ENCODE measurements at regions not wholly inside any gene's neighbourhood (a gene's known extent, or its start where the extent isn't known, plus 50 kb on each side); places are given as distances from the start of the nearest gene placed in this dataset.
"Not testable (repeated sequence)": the region's sequence is repeated elsewhere in the genome, so short reads cannot be mapped to it uniquely, and the experiment has no call there.

- Histone ChIP-seq H3K4me3 (no peak overlapping the region), H3K27me3 (no peaks in the 10 kb centered on the region), H3K36me3 (no peaks in the 10 kb centered on the region), H3K4me1 (no peaks in the 10 kb centered on the region), H3K9me3 (no peaks in the 10 kb centered on the region), H3K27ac (no peak overlapping the region)
- DNase-seq (no peak), ATAC-seq (no peak)
- intact Hi-C loops (cut with DNase I): no loop called here
- TF ChIP-seq, protein P1, sequence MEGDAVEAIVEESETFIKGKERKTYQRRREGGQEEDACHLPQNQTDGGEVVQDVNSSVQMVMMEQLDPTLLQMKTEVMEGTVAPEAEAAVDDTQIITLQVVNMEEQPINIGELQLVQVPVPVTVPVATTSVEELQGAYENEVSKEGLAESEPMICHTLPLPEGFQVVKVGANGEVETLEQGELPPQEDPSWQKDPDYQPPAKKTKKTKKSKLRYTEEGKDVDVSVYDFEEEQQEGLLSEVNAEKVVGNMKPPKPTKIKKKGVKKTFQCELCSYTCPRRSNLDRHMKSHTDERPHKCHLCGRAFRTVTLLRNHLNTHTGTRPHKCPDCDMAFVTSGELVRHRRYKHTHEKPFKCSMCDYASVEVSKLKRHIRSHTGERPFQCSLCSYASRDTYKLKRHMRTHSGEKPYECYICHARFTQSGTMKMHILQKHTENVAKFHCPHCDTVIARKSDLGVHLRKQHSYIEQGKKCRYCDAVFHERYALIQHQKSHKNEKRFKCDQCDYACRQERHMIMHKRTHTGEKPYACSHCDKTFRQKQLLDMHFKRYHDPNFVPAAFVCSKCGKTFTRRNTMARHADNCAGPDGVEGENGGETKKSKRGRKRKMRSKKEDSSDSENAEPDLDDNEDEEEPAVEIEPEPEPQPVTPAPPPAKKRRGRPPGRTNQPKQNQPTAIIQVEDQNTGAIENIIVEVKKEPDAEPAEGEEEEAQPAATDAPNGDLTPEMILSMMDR (IDR thresholded peaks at IDR 0.05): no peak
These were observed 885.5 kb upstream of the FOXG1 start for GRCh38 chr14:27881063-27881462.

GRCh38 chr14:27881646-27882045, 884.9 kb upstream of the FOXG1 start:
- intact Hi-C loops (cut with DNase I): no loop called here
- H3K27me3 ChIP-seq: no peaks in the 10 kb centered on the region
- DNase-seq (no peak), ATAC-seq (no peak)
- H3K4me1 ChIP-seq: no peaks in the 10 kb centered on the region
- TF ChIP-seq, protein P1 (IDR thresholded peaks at IDR 0.05): no peak
- H3K4me3 ChIP-seq: no peak overlapping the region
- no peak overlapping the region for H3K27ac ChIP-seq
- no peaks in the 10 kb centered on the region for H3K9me3 ChIP-seq
- H3K36me3 ChIP-seq: no peaks in the 10 kb centered on the region

- TF ChIP-seq, protein P1 (IDR thresholded peaks at IDR 0.05): no peak
- no peaks in the 10 kb centered on the region for H3K4me1 ChIP-seq
- no peak overlapping the region for H3K4me3 ChIP-seq
- DNase-seq (no peak), ATAC-seq (no peak)
- no peaks in the 10 kb centered on the region for H3K27me3 ChIP-seq
- intact Hi-C loops (cut with DNase I): no loop called here
- H3K36me3 ChIP-seq: no peaks in the 10 kb centered on the region
- H3K9me3 ChIP-seq: no peaks in the 10 kb centered on the region
- no peak overlapping the region for H3K27ac ChIP-seq
These were observed 880.3 kb upstream of the FOXG1 start for GRCh38 chr14:27886256-27886655.

- intact Hi-C loops (cut with DNase I): loop anchor here (10.0 kb wide), 1 partner anchor 65 kb away; no protein-coding TSS in a partner anchor
- Histone ChIP-seq H3K9me3 (no peaks in the 10 kb centered on the region), H3K36me3 (no peaks in the 10 kb centered on the region), H3K27ac (no peak overlapping the region), H3K4me3 (no peak overlapping the region), H3K27me3 (no peaks in the 10 kb centered on the region), H3K4me1 (no peaks in the 10 kb centered on the region)
- DNase-seq (no peak), ATAC-seq (no peak)
- TF ChIP-seq, protein P1 (IDR thresholded peaks at IDR 0.05): no peak
These were observed 876.3 kb upstream of the FOXG1 start for GRCh38 chr14:27890259-27890658.

DNA sequence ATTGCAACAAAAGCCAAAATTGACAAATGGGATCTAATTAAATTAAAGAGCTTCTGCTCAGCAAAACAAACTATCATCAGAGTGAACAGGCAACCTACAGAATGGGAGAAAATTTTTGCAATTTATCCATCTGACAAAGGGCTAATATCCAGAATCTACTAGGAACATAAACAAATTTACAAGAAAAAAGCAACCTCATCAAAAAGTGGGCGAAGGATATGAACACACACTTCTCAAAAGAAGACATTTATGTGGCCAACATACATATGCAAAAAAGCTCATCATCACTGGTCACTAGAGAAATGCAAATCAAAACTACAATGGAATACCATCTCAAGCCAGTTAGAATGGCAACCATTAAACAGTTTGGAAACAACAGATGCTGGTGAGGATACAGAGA, 858.1 kb upstream of the FOXG1 start:
- H3K27me3 ChIP-seq; H3K4me1 ChIP-seq; H3K36me3 ChIP-seq; DNase-seq; intact Hi-C loops (cut with DNase I); H3K9me3 ChIP-seq; ATAC-seq; H3K4me3 ChIP-seq; H3K27ac ChIP-seq: not testable (repeated sequence)

GRCh38 chr14:27916326-27916725, 850.3 kb upstream of the FOXG1 start:
- ATAC-seq (no peak), DNase-seq (no peak)
- intact Hi-C loops (cut with DNase I): no loop called here
- H3K4me1 ChIP-seq: no peaks in the 10 kb centered on the region
- no peak overlapping the region for H3K4me3 ChIP-seq
- H3K9me3 ChIP-seq: no peaks in the 10 kb centered on the region
- H3K36me3 ChIP-seq: no peaks in the 10 kb centered on the region
- H3K27me3 ChIP-seq: no peaks in the 10 kb centered on the region
- H3K27ac ChIP-seq: no peak overlapping the region
- TF ChIP-seq, protein P1 (IDR thresholded peaks at IDR 0.05): no peak
